Stomach (tissue), 8 donors: ENCODE measurements at regions not wholly inside any gene's neighbourhood (a gene's known extent, or its start where the extent isn't known, plus 50 kb on each side); places are given as distances from the start of the nearest gene placed in this dataset.

ENCODE experiments used
- DNase-seq, 2 donors: peaks; one replicate each; pipeline versions ENCODE4 v3.0.0 to v3.0.0-alpha.2; 2013 to 2019
- H3K27ac ChIP-seq, 5 donors: fragments of 200-600 bp in 4 of 5; sonication (generic) in 4 of 5; one replicate each; pipeline ENCODE4 v1.5.1; 2013 to 2019; ENCODE audit warnings: mild to moderate bottlenecking in 1 of 5, moderate library complexity in 1 of 5
- H3K27me3 ChIP-seq, 3 donors: fragments of 200-600 bp; sonication (generic); one replicate each; pipeline ENCODE4 v1.5.1; 2017 to 2019; ENCODE audit warnings: mixed run types in 1 of 3
- H3K36me3 ChIP-seq, 4 donors: fragments of 200-600 bp; sonication (generic); 1 replicate in 3 of 4; 2 replicates in 1 of 4; pipeline ENCODE4 v1.5.1; 2016 to 2019
- H3K4me1 ChIP-seq, 4 donors: fragments of 200-600 bp; sonication (generic); one replicate each; pipeline ENCODE4 v1.5.1; 2016 to 2019
- H3K4me3 ChIP-seq, 4 donors: fragments of 200-600 bp; sonication (generic) in 3 of 4; one replicate each; pipeline ENCODE4 v1.5.1; 2016 to 2019; ENCODE audit warnings: mild to moderate bottlenecking in 1 of 4
- H3K9me3 ChIP-seq, 4 donors: fragments of 200-600 bp; sonication (generic); one replicate each; pipeline ENCODE4 v1.5.1; 2016 to 2019
- CTCF ChIP-seq, 7 experiments: fragments of 450-650 bp in 4 of 7; fragments of 200-600 bp in 3 of 7; sonication (generic) in 3 of 7; IDR thresholded peaks; one replicate each; pipeline ENCODE4 v1.5.1; 2016 to 2019; ENCODE audit warnings: antibody characterized with exemption in 7 of 7, control low read depth in 2 of 7, mild to moderate bottlenecking in 1 of 7
- EP300 ChIP-seq: sonication (generic); formaldehyde crosslinking; IDR thresholded peaks from one replicate; pipeline ENCODE4 v1.6.1; 2017; ENCODE audit warnings: antibody characterized with exemption
- POLR2A ChIP-seq, 4 donors: fragments of 450-650 bp; IDR thresholded peaks; one replicate each; pipeline ENCODE4 v1.6.1; 2016; ENCODE audit warnings: antibody characterized with exemption in 4 of 4, control low read depth in 2 of 4, mild to moderate bottlenecking in 1 of 4, moderate library complexity in 1 of 4
- POLR2AphosphoS5 ChIP-seq, 3 donors: sonication (generic); formaldehyde crosslinking; IDR thresholded peaks; one replicate each; pipeline ENCODE4 v1.6.1; 2016; ENCODE audit warnings: antibody characterized with exemption in 3 of 3
- WGBS, 5 donors: extraction: QIAGEN DNeasy Blood & Tissue Kit in 3 of 5; methylation state at CpG; one replicate each; pipeline versions ENCODE4 v1.1.5 to v1.1.7; 2013 to 2018; 5-methylcytosine and 5-hydroxymethylcytosine counted together
- intact Hi-C: fragments of 100-400 bp; cut with DNase I; formaldehyde crosslinking; loops from one replicate; pipeline ENCODE4 v1.15.1; 2023; ENCODE audit warnings: low total_unique reads
- donor health status: healthy with polysubstance abuse.
- donor health status: Bipolar disorder and iron deficiency.
- donor health status: healthy.

GRCh38 chr2:235165631-235166030, 213.8 kb downstream of the SH3BP4 start:
- intact Hi-C loops: no loop called here
- WGBS, 5 donors: 74 to 82% (median 76%) methylated on average over 4 of the region's 4 CpGs

GRCh38 chr2:235168174-235168979, 216.6 kb downstream of the SH3BP4 start:
- intact Hi-C loops: no loop called here
- Histone ChIP-seq H3K9me3 (no peaks in the 10 kb centered on the region), H3K36me3 (no peaks in the 10 kb centered on the region), H3K27me3 (no peaks in the 10 kb centered on the region), H3K4me1 (peaks cover 0 to 12% (median 0%) of the 10 kb centered on the region in 4 donors), H3K4me3 (no peak overlapping the region), H3K27ac (no peak overlapping the region)
- 44 to 58% (median 49%) methylated on average over 6 to 8 of the region's 8 CpGs for WGBS, 5 donors
- DNase-seq: no peak
- TF ChIP-seq POLR2A (IDR thresholded peaks at IDR 0.05) (no peak), POLR2AphosphoS5 (IDR thresholded peaks at IDR 0.05) (no peak), CTCF (IDR thresholded peaks at IDR 0.05) (no peak), EP300 (no peak)

More at GRCh38 chr2:235165631-235166030, 213.8 kb downstream of the SH3BP4 start:
- Histone ChIP-seq H3K36me3 (no peaks in the 10 kb centered on the region), H3K9me3 (no peaks in the 10 kb centered on the region), H3K27me3 (peaks cover 0 to 4% (median 0%) of the 10 kb centered on the region in 3 donors), H3K4me3 (no peak overlapping the region), H3K27ac (no peak overlapping the region), H3K4me1 (no peaks in the 10 kb centered on the region)
- TF ChIP-seq CTCF (IDR thresholded peaks at IDR 0.05) (no peak), POLR2AphosphoS5 (IDR thresholded peaks at IDR 0.05) (no peak), POLR2A (IDR thresholded peaks at IDR 0.05) (no peak), EP300 (no peak)
- DNase-seq: no peak

- 49 to 75% (median 66%) methylated on average over 3 of the region's 3 CpGs for WGBS, 5 donors
- no peaks in the 10 kb centered on the region for H3K9me3 ChIP-seq
These were observed 218.2 kb downstream of the SH3BP4 start for GRCh38 chr2:235170016-235170415.

More at GRCh38 chr2:235170016-235170415, 218.2 kb downstream of the SH3BP4 start:
- DNase-seq: no peak
- Histone ChIP-seq H3K36me3 (no peaks in the 10 kb centered on the region), H3K27me3 (no peaks in the 10 kb centered on the region), H3K4me1 (peaks cover 0 to 12% (median 0%) of the 10 kb centered on the region in 4 donors), H3K4me3 (no peak overlapping the region), H3K27ac (no peak overlapping the region)
- no peak for TF ChIP-seq EP300
- TF ChIP-seq POLR2AphosphoS5 (IDR thresholded peaks at IDR 0.05): no peak
- TF ChIP-seq CTCF (IDR thresholded peaks at IDR 0.05): no peak
- no peak for TF ChIP-seq POLR2A (IDR thresholded peaks at IDR 0.05)
- intact Hi-C loops: no loop called here
